ENCODE measurements at regions not wholly inside any gene's neighbourhood (a gene's known extent, or its start where the extent isn't known, plus 50 kb on each side); places are given as distances from the start of the nearest gene placed in this dataset.

- no peak for FAIRE-seq
- Histone ChIP-seq H3K4me3 (no peak overlapping the region), H3K4me2 (no peak overlapping the region), H3K9me3 (no peaks in the 10 kb centered on the region), H3K4me1 (no peaks in the 10 kb centered on the region), H3K27ac (no peak overlapping the region)
- no peak for ATAC-seq
- POLR2A ChIA-PET: no interaction called here
- CTCF ChIA-PET: no interaction called here
- no peak for DNase-seq (ENCODE audit: low read depth in 1 of 2, low spot score in 1 of 2)
- WGBS (ENCODE audit: missing lambda C conversion rate): 1% methylated on average over 4 of the region's 4 CpGs
- TF ChIP-seq, protein P1, sequence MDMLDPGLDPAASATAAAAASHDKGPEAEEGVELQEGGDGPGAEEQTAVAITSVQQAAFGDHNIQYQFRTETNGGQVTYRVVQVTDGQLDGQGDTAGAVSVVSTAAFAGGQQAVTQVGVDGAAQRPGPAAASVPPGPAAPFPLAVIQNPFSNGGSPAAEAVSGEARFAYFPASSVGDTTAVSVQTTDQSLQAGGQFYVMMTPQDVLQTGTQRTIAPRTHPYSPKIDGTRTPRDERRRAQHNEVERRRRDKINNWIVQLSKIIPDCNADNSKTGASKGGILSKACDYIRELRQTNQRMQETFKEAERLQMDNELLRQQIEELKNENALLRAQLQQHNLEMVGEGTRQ (IDR thresholded peaks at IDR 0.05): no peak
- TF ChIP-seq JUN (IDR thresholded peaks at IDR 0.05): no peak
- TF ChIP-seq BHLHE40 (IDR thresholded peaks at IDR 0.05; ENCODE audit: low read depth, low read length): no peak
- TF ChIP-seq, protein P2, sequence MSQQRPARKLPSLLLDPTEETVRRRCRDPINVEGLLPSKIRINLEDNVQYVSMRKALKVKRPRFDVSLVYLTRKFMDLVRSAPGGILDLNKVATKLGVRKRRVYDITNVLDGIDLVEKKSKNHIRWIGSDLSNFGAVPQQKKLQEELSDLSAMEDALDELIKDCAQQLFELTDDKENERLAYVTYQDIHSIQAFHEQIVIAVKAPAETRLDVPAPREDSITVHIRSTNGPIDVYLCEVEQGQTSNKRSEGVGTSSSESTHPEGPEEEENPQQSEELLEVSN (IDR thresholded peaks at IDR 0.05; ENCODE audit: borderline replicate concordance, low read depth): no peak
- no peak for TF ChIP-seq RFX5 (IDR thresholded peaks at IDR 0.05)
- no peak for TF ChIP-seq CBX8 (IDR thresholded peaks at IDR 0.05)
- TF ChIP-seq POLR2AphosphoS2 (conservative IDR thresholded peaks at IDR 0.05; ENCODE audit: low read length): no peak
Measured at GRCh38 chr5:117675646-117676045, 1101.0 kb upstream of the SEMA6A start.

GRCh38 chr5:117671551-117671950 lies 1096.9 kb upstream of the SEMA6A start:
- TF ChIP-seq KDM5A (IDR thresholded peaks at IDR 0.05) (no peak), CHD2 (IDR thresholded peaks at IDR 0.05; ENCODE audit: low read length, partially characterized antibody) (no peak), CBX2 (IDR thresholded peaks at IDR 0.05; ENCODE audit: borderline replicate concordance, low read depth) (no peak), GATA3 (IDR thresholded peaks at IDR 0.05; ENCODE audit: borderline replicate concordance) (no peak), HMGXB4 (CRISPR knock-in tag; IDR thresholded peaks at IDR 0.05; ENCODE audit: borderline replicate concordance) (no peak), HDAC2 (IDR thresholded peaks at IDR 0.05) (no peak)
- H3K4me1 ChIP-seq: no peaks in the 10 kb centered on the region
- DNase-seq (ENCODE audit: low read depth in 1 of 2, low spot score in 1 of 2): no peak
- no peak for ATAC-seq
- H3K9me3 ChIP-seq: no peaks in the 10 kb centered on the region
- ChIA-PET CTCF (no interaction called here), POLR2A (no interaction called here)
- H3K27ac ChIP-seq: no peak overlapping the region
- H3K4me3 ChIP-seq: no peak overlapping the region
- WGBS (ENCODE audit: missing lambda C conversion rate): 0% methylated on average over 1 of the region's 1 CpG
- H3K4me2 ChIP-seq: no peak overlapping the region
- FAIRE-seq: no peak

- Histone ChIP-seq H3K4me3 (no peak overlapping the region), H3K9me3 (no peaks in the 10 kb centered on the region), H3K27ac (no peak overlapping the region), H3K4me1 (no peaks in the 10 kb centered on the region), H3K4me2 (no peak overlapping the region)
- no peak for ATAC-seq
- DNase-seq (ENCODE audit: low read depth in 1 of 2, low spot score in 1 of 2): no peak
- 7% methylated on average over 3 of the region's 3 CpGs for WGBS (ENCODE audit: missing lambda C conversion rate)
- no peak for FAIRE-seq
- TF ChIP-seq BCL3 (IDR thresholded peaks at IDR 0.05): no peak
- no peak for TF ChIP-seq ATOH8 (CRISPR knock-in tag; IDR thresholded peaks at IDR 0.05; ENCODE audit: low read depth)
- no peak for TF ChIP-seq TP53 (CRISPR knock-in tag; IDR thresholded peaks at IDR 0.05)
- TF ChIP-seq JUNB (IDR thresholded peaks at IDR 0.05): no peak
- TF ChIP-seq MAZ (IDR thresholded peaks at IDR 0.05; ENCODE audit: borderline replicate concordance, low read depth, low read length): no peak
- no peak for TF ChIP-seq CBX8 (IDR thresholded peaks at IDR 0.05)
- POLR2A ChIA-PET: no interaction called here
- CTCF ChIA-PET: no interaction called here
Measured at GRCh38 chr5:117667105-117667504, 1092.5 kb upstream of the SEMA6A start.
